ENCODE measurements at regions not wholly inside any gene's neighbourhood (a gene's known extent, or its start where the extent isn't known, plus 50 kb on each side); places are given as distances from the start of the nearest gene placed in this dataset.

GRCh38 chr4:83947830-83948193, 411.9 kb downstream of the GPAT3 start:
- no peak overlapping the region for H3K27ac ChIP-seq (ENCODE audit: extremely low read depth, low read depth, low read length)
- no peak overlapping the region for H2AFZ ChIP-seq (ENCODE audit: low read depth, low read length)
- H3K4me1 ChIP-seq (replicated peaks in 1 of 2; ENCODE audit: control insufficient read depth in 2 of 2, insufficient read depth in 2 of 2, low read length in 2 of 2) = no peaks in the 10 kb centered on the region
- H4K20me1 ChIP-seq (replicated peaks; ENCODE audit: control insufficient read depth, insufficient read depth, low read length) = no peaks in the 10 kb centered on the region
- in situ Hi-C loops (cut with MboI) (no loop called here), intact Hi-C loops (cut with micrococcal nuclease) (no loop called here)
- no peaks in the 10 kb centered on the region for H3K79me2 ChIP-seq (ENCODE audit: control insufficient read depth, insufficient read depth, low read length)
- no peaks in the 10 kb centered on the region; a peak in 2 of 5 replicates for H3K27me3 ChIP-seq (ENCODE audit: control insufficient read depth in 2 of 2, insufficient read depth in 2 of 2, low read length in 2 of 2)
- CTCF ChIA-PET (ENCODE audit: low intra/inter-chr PET ratio) = no interaction called here
- POLR2A ChIA-PET = no interaction called here
- DNase-seq (ENCODE audit: extremely low read depth in 1 of 4, low spot score in 3 of 4) = no peak
- no peaks in the 10 kb centered on the region for H3K9me1 ChIP-seq (ENCODE audit: control insufficient read depth, insufficient read depth, low read length)
- no TSS peak for BruUV-seq (replicated peaks)
- ATAC-seq = no peak
- TF ChIP-seq EP400 (IDR thresholded peaks at IDR 0.05) = no peak
- no peak for TF ChIP-seq MIER1 (IDR thresholded peaks at IDR 0.05; ENCODE audit: low read depth)
- TF ChIP-seq ZNF780A (CRISPR knock-in tag; IDR thresholded peaks at IDR 0.05) = no peak
- TF ChIP-seq CGGBP1 (CRISPR knock-in tag; IDR thresholded peaks at IDR 0.05) = no peak
- TF ChIP-seq HNRNPLL (IDR thresholded peaks at IDR 0.05; ENCODE audit: low read depth, low read length, poor library complexity, severe bottlenecking) = no peak
- no peak for TF ChIP-seq PTRF (tag; IDR thresholded peaks at IDR 0.05)
- H3K9me3 ChIP-seq (replicated peaks; ENCODE audit: control insufficient read depth, insufficient read depth, low read depth, low read length) = no peaks in the 10 kb centered on the region
- no peak overlapping the region for H3K9ac ChIP-seq (ENCODE audit: insufficient read depth in 1 of 2, low read depth in 2 of 2, low read length in 2 of 2)
- H3K4me3 ChIP-seq = no peak overlapping the region
- no peak overlapping the region for H3K4me2 ChIP-seq (ENCODE audit: insufficient read depth, low read length)
- no peaks in the 10 kb centered on the region for H3K36me3 ChIP-seq (ENCODE audit: control insufficient read depth, insufficient read depth, low read length)
- 2% methylated on average over 3 of the region's 3 CpGs for WGBS (ENCODE audit: insufficient coverage, low coverage, missing lambda C conversion rate)
- no peak for FAIRE-seq

GRCh38 chr4:83947125-83947829, 411.4 kb downstream of the GPAT3 start:
- WGBS (ENCODE audit: insufficient coverage, low coverage, missing lambda C conversion rate) = 0% methylated on average over 8 of the region's 8 CpGs
- in situ Hi-C loops (cut with MboI) = no loop called here
- no peak overlapping the region for H3K4me2 ChIP-seq (ENCODE audit: insufficient read depth, low read length)
- ChIA-PET CTCF (ENCODE audit: low intra/inter-chr PET ratio) (no interaction called here), POLR2A (no interaction called here)
- H2AFZ ChIP-seq (ENCODE audit: low read depth, low read length) = no peak overlapping the region
- no peaks in the 10 kb centered on the region for H3K36me3 ChIP-seq (ENCODE audit: control insufficient read depth, insufficient read depth, low read length)
- H3K9ac ChIP-seq (ENCODE audit: insufficient read depth in 1 of 2, low read depth in 2 of 2, low read length in 2 of 2) = no peak overlapping the region
- H3K27me3 ChIP-seq (ENCODE audit: control insufficient read depth in 2 of 2, insufficient read depth in 2 of 2, low read length in 2 of 2) = no peaks in the 10 kb centered on the region; a peak in 2 of 5 replicates
- no peaks in the 10 kb centered on the region for H4K20me1 ChIP-seq (replicated peaks; ENCODE audit: control insufficient read depth, insufficient read depth, low read length)
- H3K9me3 ChIP-seq (replicated peaks; ENCODE audit: control insufficient read depth, insufficient read depth, low read depth, low read length) = no peaks in the 10 kb centered on the region
- intact Hi-C loops (cut with micrococcal nuclease) = no loop called here
- no peak overlapping the region for H3K4me3 ChIP-seq
- DNase-seq (ENCODE audit: extremely low read depth in 1 of 4, low spot score in 3 of 4) (no peak), FAIRE-seq (no peak), ATAC-seq (no peak)
- H3K4me1 ChIP-seq (replicated peaks in 1 of 2; ENCODE audit: control insufficient read depth in 2 of 2, insufficient read depth in 2 of 2, low read length in 2 of 2) = no peaks in the 10 kb centered on the region
- no peaks in the 10 kb centered on the region for H3K79me2 ChIP-seq (ENCODE audit: control insufficient read depth, insufficient read depth, low read length)
- BruUV-seq (replicated peaks) = no TSS peak
- H3K9me1 ChIP-seq (ENCODE audit: control insufficient read depth, insufficient read depth, low read length) = no peaks in the 10 kb centered on the region
- no peak overlapping the region for H3K27ac ChIP-seq (ENCODE audit: extremely low read depth, low read depth, low read length)
- no peak for TF ChIP-seq MCM5 (IDR thresholded peaks at IDR 0.05; ENCODE audit: low read depth)
- no peak for TF ChIP-seq TAF15 (IDR thresholded peaks at IDR 0.05; ENCODE audit: low read depth, low read length)
- TF ChIP-seq ZNF551 (CRISPR knock-in tag; IDR thresholded peaks at IDR 0.05) = no peak
- TF ChIP-seq STAT5A (IDR thresholded peaks at IDR 0.05; ENCODE audit: borderline replicate concordance, low read length) = no peak
- TF ChIP-seq NFXL1 (CRISPR knock-in tag; IDR thresholded peaks at IDR 0.05) = no peak
- TF ChIP-seq ZNF143 (CRISPR knock-in tag; IDR thresholded peaks at IDR 0.05) = no peak
- TF ChIP-seq THAP7 (CRISPR knock-in tag; IDR thresholded peaks at IDR 0.05) = no peak
- no peak for TF ChIP-seq ZBTB33 (CRISPR knock-in tag; IDR thresholded peaks at IDR 0.05)
- TF ChIP-seq LEF1 (IDR thresholded peaks at IDR 0.05) = no peak
- TF ChIP-seq MAZ (CRISPR knock-in tag; conservative IDR thresholded peaks at IDR 0.05 in 1 of 2, IDR thresholded peaks at IDR 0.05 in 1 of 2) = no peak

All from K562 (cell line).